NOMO-1 treated with DMSO at 0.1 percent for 48 hours (cell line): ENCODE measurements at regions not wholly inside any gene's neighbourhood (a gene's known extent, or its start where the extent isn't known, plus 50 kb on each side); places are given as distances from the start of the nearest gene placed in this dataset.
"Not testable (repeated sequence)": the region's sequence is repeated elsewhere in the genome, so short reads cannot be mapped to it uniquely, and the experiment has no call there.

Experiments used
- DNase-seq: peaks from one replicate; lab custom pipeline; 2025; ENCODE audit not compliant: unreplicated experiment; lab: John Stamatoyannopoulos, UW

DNA sequence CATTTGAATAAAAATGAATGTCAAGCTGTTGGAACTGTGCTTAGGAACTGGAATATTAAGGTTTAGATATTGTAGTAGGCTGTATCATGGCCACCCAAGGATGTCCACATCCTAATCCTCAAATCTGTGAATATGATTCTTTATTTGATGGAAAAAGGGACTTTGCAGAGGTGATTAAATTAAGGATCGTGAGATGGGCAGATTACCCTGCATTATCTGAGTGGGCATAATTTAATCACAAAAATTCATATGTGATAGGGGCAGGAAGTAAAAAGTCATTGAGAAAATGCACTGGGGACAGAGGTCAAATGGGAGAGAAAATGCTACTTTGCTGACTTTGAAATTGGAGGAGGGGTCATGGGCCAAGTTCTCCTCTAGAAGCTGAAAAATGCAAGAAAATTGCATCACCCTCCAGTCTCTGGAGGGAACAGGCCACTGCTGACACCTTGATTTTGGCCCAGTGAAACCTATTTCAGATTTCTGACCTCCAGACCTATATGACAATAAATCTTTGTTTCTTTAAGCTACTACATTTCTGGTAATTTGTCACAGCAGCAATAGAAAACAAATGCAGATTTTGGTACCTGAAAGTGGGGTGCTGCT lies 521.4 kb downstream of the PCDH7 start:
- no peak for DNase-seq

DNA sequence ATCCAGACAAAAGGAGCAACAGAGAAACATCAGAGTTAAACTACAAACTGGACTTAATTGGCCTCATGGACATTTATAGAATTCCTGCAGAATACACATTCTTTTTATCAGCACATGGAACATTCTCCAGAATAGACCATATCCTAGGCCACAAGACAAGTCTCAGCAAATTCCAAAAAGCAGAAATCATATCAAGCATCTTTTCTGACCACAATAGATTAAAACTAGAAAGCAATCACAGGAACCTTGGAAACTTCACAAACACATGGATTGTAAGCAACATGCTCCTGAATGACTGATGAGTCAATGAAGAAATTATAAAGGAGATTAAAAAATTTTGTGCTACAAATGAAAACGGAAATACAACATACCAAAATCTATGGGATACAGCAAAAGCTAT lies 526.7 kb downstream of the PCDH7 start:
- DNase-seq: no peak

DNA sequence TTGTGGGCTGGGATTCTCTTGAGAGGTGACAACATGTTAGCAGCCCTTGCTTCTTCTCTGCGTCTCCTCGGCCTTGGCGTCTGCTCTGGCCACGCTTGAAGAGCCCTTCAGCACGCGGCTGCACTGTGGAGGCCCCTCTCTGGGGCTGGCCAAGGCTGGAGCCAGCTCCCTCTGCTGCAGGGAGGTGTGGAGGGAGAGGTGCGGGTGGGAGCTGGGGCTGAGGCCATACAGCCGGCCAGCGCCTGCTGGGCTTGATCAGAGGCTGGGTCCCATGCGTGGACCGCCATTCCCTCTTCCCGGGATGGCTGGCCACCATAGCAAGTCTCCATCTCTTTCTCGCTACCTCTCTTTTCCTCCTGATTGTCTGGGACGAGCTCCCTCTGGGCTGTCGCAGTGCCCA lies 539.0 kb downstream of the PCDH7 start:
- no peak for DNase-seq

DNA sequence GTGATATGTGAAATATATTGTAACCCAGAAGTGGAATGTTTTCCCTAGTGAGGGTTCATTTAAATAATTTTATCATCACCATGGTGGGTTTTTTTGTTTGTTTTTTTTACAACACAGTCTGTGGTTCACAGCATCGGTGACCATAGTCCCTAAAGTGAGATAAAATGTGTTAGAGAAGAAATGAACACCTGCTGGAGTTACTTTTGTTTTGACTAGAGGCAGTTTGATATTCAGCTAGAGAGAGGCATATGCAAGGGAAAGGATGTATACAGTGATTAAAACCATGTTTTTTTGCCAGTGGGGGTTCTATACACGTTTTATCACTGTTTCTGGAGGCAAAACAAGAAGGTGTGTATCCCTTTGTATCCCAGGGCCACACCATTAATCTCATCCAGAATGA lies 541.5 kb downstream of the PCDH7 start:
- no peak for DNase-seq

DNA sequence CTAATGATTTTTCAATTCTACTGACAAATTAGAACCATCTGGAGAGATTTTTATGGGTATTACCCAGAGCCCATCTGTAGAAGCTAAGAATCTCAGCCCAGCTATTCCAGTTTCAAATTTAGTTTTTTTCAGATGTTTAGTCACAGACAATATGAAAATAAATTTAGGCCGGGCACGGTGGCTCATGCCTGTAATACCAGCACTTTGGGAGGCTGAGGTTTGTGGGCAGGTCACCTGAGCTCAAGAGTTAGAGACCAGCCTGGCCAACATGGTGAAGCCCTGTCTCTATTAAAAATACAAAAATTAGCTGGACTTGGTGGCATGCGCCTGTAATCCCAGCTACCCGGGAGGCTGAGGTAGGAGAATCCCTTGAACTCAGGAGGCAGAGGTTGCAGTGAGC lies 545.9 kb downstream of the PCDH7 start:
- DNase-seq: not testable (repeated sequence)

DNA sequence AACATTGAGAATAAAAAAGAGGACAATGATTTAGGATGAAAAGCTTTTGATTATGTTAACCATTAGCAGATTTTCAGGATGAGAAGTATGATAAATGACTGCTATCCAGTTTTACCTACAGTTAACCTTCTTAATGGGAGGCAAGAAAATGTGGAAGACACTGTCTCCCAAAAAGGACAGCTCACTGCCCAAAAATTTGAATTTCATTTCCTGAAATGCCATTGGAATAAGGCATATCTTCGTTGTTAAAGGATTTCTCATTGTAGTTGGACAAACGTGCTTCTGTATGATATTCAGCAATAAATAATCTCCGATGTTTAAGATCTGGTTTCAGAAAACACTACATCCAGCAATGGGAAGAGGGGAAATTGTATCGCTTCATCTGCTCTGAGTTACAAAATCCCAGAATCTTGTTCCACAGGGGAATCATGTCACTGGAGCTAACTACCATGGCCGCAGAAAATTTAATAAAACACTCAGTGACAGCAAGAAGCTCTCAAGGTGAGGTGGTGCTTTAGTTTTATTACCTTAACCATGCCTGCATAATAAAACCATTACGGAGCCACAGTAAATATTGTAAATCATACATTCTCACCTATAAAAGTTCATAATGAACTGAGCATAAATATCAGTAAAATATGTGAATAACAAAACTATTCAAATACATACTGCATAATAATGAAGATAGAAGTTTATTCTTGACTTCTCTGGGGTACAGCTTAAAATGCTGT lies 552.3 kb downstream of the PCDH7 start:
- DNase-seq: no peak

DNA sequence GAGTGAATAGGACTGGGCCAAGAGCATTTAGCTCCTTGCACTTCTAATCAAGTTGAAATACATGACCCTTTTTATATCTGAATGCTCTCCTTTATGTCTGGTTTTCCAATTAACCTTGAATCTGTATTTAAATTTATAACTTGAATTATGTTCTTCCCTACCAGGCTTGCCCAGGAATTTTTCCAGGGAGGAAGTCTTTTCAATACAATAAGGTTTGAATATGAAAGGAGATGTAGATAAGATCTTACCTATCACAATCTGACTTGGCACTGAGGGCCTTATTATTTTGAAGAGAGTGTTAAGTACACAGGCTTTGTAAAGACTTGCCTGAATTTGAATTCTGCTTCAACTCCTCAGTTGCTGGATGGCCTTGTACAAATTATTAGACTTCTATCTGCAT lies 555.7 kb downstream of the PCDH7 start:
- DNase-seq: no peak

DNA sequence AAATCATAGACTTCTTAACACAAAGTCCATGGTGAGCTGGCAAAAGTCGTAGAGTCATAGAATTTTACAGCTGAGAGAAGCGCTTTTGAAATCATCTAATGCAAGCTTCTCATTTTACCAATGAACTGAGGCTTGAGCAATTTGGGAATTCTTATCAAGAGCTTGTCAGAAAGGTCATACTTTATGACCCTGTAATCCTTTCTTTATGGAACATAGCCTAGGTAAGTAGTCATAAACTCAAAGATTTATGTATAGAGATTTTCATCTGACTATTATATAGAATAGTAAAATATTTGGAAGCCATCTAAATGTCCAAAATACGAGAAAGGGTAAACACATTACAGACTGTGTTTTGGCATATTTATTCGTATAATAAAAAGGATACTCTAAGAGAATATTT lies 563.5 kb downstream of the PCDH7 start:
- DNase-seq: no peak

DNA sequence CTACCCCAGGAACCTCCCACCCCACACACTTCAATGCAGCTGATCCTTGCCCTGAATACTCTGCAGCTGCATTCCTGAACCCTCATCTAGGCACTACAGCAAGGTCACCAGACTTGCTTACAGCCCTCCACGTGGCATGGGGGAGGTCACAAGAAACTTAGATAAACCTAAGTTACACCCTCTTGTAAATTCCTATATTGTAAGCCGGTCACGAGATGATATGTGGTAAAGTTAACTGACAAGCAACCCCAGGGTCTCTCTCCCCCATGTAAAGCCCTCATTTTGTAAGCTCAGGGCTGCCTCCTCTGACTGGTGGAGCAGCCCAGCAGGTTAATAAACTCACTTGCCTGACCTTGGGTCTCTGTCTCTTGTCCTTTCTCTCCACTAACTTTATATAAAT lies 570.7 kb downstream of the PCDH7 start:
- DNase-seq: no peak

DNA sequence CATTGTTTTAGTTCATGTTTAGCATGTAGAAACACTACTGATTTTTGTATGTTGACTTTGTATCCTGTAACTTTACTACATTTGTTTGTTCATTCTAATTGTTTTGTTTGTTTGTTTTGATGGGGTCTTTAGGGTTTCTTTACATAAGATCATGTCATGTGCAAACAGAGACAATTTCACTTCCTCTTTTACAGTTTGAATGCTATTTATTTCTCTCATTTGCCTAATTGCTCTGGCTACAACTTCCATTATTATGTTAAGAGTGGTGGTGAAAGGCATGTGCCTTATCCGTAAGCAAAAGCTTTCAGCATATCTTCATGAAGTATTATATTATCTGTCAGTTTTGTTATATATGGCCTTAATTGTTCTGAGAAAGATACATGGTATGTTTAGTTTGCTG lies 571.1 kb downstream of the PCDH7 start:
- DNase-seq: peak; percentile 45

DNA sequence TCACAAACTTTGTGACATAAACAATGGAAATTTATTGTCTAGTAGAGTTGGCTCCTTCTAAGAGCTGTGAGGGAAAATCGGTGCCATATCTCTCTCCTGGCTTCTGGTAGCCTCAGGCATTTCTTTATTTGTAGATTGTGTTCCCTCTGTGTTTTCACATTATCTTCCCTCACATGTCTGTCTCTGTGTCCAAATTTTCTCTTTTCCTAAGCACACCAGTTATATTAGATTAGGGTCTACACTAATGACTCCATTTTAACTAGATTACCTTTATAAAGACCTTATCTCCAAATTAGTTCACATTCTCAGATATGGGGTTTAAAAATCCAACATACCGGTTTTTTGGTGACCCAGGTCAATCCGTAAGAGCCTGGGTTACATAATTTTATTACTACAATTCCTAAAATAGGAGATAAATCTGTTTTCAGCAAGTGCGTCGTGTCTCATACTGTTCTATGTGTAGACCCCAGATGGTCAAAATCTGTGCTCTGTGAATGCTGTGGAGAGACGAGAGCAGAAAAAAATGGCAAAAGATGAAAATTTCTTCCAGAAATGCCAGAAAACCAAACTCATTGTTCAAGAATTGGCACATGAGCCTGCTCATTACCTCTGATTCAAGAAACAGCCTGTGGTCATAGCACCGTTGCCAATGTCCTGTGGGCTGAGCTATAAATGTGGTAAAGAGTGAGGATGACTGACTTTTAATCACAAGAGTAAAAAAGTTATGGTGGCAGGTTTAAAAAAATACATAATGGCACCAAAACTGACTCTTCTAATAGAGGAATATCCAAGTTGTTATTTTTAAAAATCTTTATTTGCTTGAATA lies 574.7 kb downstream of the PCDH7 start:
- no peak for DNase-seq

DNA sequence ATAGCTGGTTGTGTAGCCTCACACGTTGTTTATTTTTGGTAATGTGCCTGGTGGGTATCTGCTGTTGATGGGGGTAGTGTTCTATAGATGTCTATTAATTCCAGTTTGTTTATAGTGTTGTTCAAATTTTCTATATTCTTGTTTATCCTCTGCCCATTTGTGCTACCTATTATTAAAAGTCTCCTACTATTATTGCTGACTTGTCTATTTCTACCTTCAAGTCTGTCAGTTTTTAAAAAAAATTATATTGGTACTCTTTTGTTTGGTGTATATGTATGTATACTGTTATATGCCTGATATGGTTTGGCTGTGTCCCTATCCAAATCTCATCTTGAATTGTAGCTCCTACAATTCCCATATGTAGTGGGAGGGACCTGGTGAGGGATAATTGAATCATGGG lies 578.6 kb downstream of the PCDH7 start:
- DNase-seq: no peak

DNA sequence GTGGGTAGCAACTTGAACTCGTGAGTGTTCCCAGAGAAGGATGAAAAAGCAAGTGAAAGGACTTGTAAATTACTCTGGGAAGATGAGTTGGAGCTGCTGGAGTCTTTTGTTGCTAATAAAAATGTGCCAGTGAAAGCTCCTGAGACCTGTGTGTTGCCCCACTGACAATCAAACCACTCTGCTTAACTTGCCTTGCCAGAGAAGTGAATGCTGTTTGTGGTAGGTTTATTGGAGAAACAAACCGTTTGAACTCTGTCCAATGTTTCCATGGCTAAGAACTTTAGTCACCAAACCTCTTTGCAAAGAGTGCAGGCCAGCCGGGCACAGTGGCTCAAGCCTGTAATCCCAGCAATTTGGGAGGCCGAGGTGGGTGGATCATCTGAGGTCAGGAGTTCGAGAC lies 586.9 kb downstream of the PCDH7 start:
- no peak for DNase-seq

DNA sequence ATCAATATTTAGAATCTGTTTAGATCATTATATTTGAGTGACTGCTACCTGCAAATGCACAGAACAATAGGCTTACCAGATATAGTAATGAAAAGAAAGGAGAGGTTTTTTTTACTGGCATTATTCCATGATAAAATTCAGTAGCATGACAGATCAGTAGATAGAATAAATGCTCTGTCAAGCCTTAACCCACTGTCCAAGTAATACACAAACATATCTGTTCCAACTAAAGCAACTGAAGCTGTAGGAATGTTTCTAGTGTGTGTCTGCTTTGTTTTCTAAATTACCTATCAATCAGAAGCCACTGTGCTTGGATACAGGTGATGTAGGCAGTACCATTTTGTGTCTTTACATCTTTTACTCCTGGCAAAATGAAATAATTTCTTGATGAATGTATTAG lies 604.6 kb downstream of the PCDH7 start:
- no peak for DNase-seq

DNA sequence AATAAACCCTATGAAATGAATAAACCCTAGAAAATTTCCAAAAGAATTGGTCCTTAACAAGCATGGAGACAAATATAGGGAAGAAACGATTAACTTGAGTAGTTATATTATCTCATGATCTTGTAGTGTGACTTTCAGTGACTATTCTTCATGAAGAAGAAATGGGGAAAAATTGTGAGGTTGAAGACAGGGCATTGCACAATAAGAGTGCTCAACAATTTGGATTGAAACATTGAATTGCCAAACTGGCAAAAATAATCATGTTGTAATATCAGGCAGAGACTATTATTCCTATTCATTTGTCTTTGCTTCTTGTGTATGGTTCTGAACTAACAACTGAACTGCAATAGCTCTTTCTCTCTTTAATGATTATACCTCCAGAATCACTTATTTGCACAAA lies 605.1 kb downstream of the PCDH7 start:
- DNase-seq: no peak

DNA sequence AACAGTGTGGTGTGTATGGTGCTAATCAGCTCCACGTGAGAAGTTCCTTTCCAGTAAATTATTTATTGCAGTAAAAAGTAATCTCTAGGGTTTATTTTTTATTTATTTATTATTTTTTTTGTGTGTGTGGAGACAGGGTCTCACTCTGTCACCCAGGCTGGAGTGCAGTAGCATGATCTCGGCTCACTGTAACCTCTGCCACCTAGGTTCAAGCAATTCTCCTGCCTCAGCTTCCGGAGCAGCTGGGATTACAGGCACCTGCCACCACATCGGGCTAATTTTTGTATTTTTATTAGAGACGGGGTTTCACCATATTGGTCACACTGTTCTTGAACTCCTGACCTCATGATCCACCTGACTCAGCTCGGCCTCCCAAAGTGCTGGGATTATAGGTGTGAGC lies 606.9 kb downstream of the PCDH7 start:
- no peak for DNase-seq

DNA sequence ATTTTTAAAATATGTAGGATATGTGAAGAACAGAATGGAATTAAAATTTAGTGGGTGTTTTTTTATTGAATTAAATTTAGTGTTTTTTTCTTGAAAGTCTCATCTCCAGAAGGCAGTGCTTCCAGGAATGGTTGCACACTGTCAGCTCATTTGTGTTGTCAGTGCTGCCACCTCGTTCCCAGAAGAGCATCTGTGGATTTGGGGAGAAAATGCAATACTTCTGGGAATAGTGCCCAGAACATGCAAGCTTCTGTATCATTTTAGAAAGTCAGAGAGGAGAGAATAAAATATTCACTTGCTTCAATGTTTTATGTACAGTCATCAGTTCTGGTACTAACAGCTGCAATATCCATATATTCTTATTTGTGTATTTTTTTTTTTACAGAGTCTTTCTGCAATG lies 608.8 kb downstream of the PCDH7 start:
- DNase-seq: no peak

DNA sequence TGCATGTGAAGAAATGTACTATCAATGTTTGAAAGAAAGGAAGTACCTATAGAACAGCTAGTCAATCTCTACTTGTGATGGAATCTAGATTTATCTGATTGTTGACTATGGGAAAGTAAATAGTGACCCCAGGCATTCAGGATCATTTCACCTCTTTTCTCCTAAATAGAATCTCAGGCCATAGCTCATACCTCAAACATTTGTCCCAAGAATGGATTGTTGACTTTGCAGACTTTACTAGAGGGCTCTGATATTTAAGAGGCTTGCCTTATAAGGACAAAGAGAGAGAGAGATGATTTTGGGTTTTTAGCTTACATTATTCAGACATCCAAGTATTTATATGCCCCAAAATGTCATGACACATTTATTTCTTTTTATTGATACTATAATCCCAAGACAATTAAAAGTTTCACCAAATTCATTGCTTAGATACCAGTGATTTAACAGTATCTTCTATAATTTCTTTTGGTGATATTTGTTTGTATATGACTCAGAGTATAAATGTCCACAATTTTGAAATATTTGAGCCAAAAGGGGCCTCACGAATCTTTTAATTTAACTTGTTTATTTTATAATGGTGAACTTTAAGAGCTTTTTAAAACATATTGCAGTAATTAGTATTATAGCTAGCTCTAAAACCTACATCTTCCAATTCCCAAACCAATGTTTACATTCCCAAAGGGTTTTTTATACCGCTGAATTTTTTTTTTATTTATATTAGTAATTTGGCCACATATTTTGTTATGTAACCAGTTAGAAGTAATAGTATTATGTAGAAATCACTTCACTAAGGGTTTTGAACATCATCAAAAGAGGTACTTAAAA lies 614.1 kb downstream of the PCDH7 start:
- DNase-seq: no peak

DNA sequence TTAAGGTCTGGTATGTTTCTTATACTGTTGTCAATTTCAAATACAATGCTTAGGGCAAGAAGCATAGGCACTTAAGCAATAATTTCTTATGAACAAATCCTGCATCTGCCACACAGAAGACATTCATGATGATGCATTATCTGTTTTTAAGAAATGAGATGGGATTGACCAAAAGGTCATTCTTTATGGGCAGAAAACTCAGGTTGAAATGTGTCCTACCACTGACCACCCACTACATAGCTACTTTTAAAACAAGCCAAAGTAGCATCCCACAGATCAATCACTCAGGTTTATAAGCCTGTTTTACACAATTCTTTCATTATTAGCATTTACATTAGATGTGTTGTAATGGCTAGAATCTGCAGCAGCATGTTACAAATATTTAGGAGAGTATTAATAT lies 617.8 kb downstream of the PCDH7 start:
- no peak for DNase-seq

DNA sequence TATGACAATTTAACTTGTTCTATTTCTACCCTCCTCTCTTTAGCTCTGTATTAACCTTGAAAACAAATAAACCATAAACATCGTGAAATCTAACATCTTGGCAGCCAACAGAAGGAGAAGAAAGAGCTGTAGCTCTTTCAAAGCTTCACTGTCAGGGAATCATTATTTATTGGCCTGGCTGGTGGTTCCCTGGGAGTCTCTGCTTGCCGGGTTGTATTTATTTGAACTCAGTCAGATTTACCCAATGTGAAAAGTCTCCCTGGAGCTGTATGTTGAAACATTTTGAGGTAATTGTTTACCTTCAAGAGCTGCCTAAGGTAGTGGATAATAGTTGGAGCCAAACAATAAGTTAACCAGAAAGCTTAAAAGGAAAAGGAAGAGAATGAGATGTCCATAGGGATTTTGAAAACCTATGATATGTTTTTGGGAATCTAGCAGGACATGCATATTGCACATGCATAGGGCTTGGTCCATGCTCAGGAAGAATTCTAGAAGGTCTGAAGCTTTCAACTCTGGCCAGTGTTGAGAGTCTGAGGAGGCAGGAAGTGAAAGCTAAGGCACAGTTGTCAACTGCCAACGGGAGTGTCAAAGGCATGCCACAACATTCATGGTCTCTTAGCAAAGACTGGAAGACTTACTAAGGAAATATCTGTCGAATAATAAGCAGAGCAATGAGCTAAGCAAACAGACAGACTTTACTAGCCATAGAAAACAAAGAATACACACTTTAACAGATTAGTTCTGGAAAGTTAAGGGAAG lies 621.6 kb downstream of the PCDH7 start:
- no peak for DNase-seq

DNA sequence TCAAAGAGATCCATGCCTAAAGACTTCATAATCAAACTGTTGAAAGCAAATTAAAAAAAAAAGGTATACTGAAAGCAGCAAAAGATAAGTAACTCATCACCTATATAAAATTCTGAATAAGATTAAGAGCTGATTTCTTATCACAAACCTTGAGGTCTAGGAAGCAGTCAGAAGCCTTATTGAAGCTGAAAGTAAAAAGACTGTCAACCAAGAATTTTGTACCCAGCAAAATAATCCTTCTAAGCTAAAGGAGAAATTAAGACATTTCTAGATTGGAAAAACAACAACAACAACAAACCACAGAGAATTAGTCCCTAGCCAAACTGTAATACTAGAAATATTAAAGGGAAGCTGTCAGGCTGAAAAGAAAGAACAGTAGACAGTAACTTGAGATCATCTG lies 622.9 kb downstream of the PCDH7 start:
- no peak for DNase-seq
